ENCODE measurements at regions not wholly inside any gene's neighbourhood (a gene's known extent, or its start where the extent isn't known, plus 50 kb on each side); places are given as distances from the start of the nearest gene placed in this dataset.
"Not testable (repeated sequence)": the region's sequence is repeated elsewhere in the genome, so short reads cannot be mapped to it uniquely, and the experiment has no call there.

- Histone ChIP-seq H3K79me2 (replicated peaks; ENCODE audit: insufficient read depth, low read length) (no peaks in the 10 kb centered on the region), H3F3A (ENCODE audit: insufficient read depth, low read length, poor library complexity, severe bottlenecking) (no peaks in the 10 kb centered on the region), H4K20me1 (ENCODE audit: insufficient read depth) (no peaks in the 10 kb centered on the region), H3K9me3 (ENCODE audit: low read length) (no peaks in the 10 kb centered on the region), H3K9me2 (ENCODE audit: insufficient read depth, low read length) (no peaks in the 10 kb centered on the region), H3K4me3 (ENCODE audit: low read length) (peak overlapping the region; percentile 54), H3K27ac (ENCODE audit: low read length) (no peak overlapping the region), H2AFZ (ENCODE audit: low read depth, low read length) (no peak overlapping the region), H3K27me3 (ENCODE audit: insufficient read depth, low read depth, low read length) (no peaks in the 10 kb centered on the region), H3K4me2 (ENCODE audit: low read length) (no peak overlapping the region), H3K9ac (ENCODE audit: low read length) (no peak overlapping the region), H3K36me3 (ENCODE audit: insufficient read depth, low read length) (no peaks in the 10 kb centered on the region)
- TF ChIP-seq SMC3 (conservative IDR thresholded peaks at IDR 0.05; ENCODE audit: poor library complexity) (peak; percentile 87), TAF1 (IDR thresholded peaks at IDR 0.05; ENCODE audit: low read depth) (no peak), RAD21 (conservative IDR thresholded peaks at IDR 0.05) (peak; percentile 88), MXI1 (conservative IDR thresholded peaks at IDR 0.05; ENCODE audit: poor library complexity, severe bottlenecking) (peak; percentile 84), CTCF (IDR thresholded peaks at IDR 0.05; ENCODE audit: poor library complexity, severe bottlenecking) (peak; percentile 90)
Measured at GRCh38 chr15:84142888-84143337, 92.7 kb upstream of the GOLGA6L4 start.

GRCh38 chr15:84143753-84144314 lies 91.7 kb upstream of the GOLGA6L4 start:
- H3K27me3 ChIP-seq (ENCODE audit: insufficient read depth, low read depth, low read length): no peaks in the 10 kb centered on the region
- no peak overlapping the region for H3K4me3 ChIP-seq (ENCODE audit: low read length)
- H3F3A ChIP-seq (ENCODE audit: insufficient read depth, low read length, poor library complexity, severe bottlenecking): no peaks in the 10 kb centered on the region
- no peak overlapping the region for H3K9ac ChIP-seq (ENCODE audit: low read length)
- H3K79me2 ChIP-seq (replicated peaks; ENCODE audit: insufficient read depth, low read length): no peaks in the 10 kb centered on the region
- no peak overlapping the region for H3K27ac ChIP-seq (ENCODE audit: low read length)
- no peak overlapping the region for H2AFZ ChIP-seq (ENCODE audit: low read depth, low read length)
- H3K9me2 ChIP-seq (ENCODE audit: insufficient read depth, low read length): no peaks in the 10 kb centered on the region
- H3K4me2 ChIP-seq (ENCODE audit: low read length): no peak overlapping the region
- H4K20me1 ChIP-seq (ENCODE audit: insufficient read depth): no peaks in the 10 kb centered on the region
- no peaks in the 10 kb centered on the region for H3K36me3 ChIP-seq (ENCODE audit: insufficient read depth, low read length)
- TF ChIP-seq REST (IDR thresholded peaks at IDR 0.05; ENCODE audit: borderline replicate concordance) (no peak), EZH2 (IDR thresholded peaks at IDR 0.05; ENCODE audit: borderline replicate concordance, insufficient read depth, low read length, poor library complexity, severe bottlenecking) (no peak), EP300 (conservative IDR thresholded peaks at IDR 0.05; ENCODE audit: poor library complexity, severe bottlenecking) (no peak), SMC3 (conservative IDR thresholded peaks at IDR 0.05; ENCODE audit: poor library complexity) (no peak), TAF1 (IDR thresholded peaks at IDR 0.05; ENCODE audit: low read depth) (no peak), RAD21 (conservative IDR thresholded peaks at IDR 0.05) (no peak), POLR2AphosphoS5 (IDR thresholded peaks at IDR 0.05) (no peak), MXI1 (conservative IDR thresholded peaks at IDR 0.05; ENCODE audit: poor library complexity, severe bottlenecking) (no peak), CTCF (IDR thresholded peaks at IDR 0.05; ENCODE audit: poor library complexity, severe bottlenecking) (no peak)
- H3K9me3 ChIP-seq (ENCODE audit: low read length): no peaks in the 10 kb centered on the region

GRCh38 chr15:84144946-84145345 lies 90.6 kb upstream of the GOLGA6L4 start:
- H3K27me3 ChIP-seq (ENCODE audit: insufficient read depth, low read depth, low read length); H2AFZ ChIP-seq (ENCODE audit: low read depth, low read length); H3K27ac ChIP-seq (ENCODE audit: low read length); H3K4me3 ChIP-seq (ENCODE audit: low read length); H3F3A ChIP-seq (ENCODE audit: insufficient read depth, low read length, poor library complexity, severe bottlenecking); H3K9ac ChIP-seq (ENCODE audit: low read length); H3K79me2 ChIP-seq (replicated peaks; ENCODE audit: insufficient read depth, low read length); H4K20me1 ChIP-seq (ENCODE audit: insufficient read depth); H3K36me3 ChIP-seq (ENCODE audit: insufficient read depth, low read length); H3K4me2 ChIP-seq (ENCODE audit: low read length); H3K9me3 ChIP-seq (ENCODE audit: low read length); H3K9me2 ChIP-seq (ENCODE audit: insufficient read depth, low read length): not testable (repeated sequence)

- H4K20me1 ChIP-seq (ENCODE audit: insufficient read depth); H3K4me2 ChIP-seq (ENCODE audit: low read length); H3K79me2 ChIP-seq (replicated peaks; ENCODE audit: insufficient read depth, low read length); H3K9ac ChIP-seq (ENCODE audit: low read length); H3K4me3 ChIP-seq (ENCODE audit: low read length); H3K9me3 ChIP-seq (ENCODE audit: low read length); H2AFZ ChIP-seq (ENCODE audit: low read depth, low read length); H3K36me3 ChIP-seq (ENCODE audit: insufficient read depth, low read length); H3K27ac ChIP-seq (ENCODE audit: low read length); H3K9me2 ChIP-seq (ENCODE audit: insufficient read depth, low read length); H3F3A ChIP-seq (ENCODE audit: insufficient read depth, low read length, poor library complexity, severe bottlenecking); H3K27me3 ChIP-seq (ENCODE audit: insufficient read depth, low read depth, low read length): not testable (repeated sequence)
Measured at GRCh38 chr15:84146299-84146698, 89.3 kb upstream of the GOLGA6L4 start.

All from neural cell (in vitro differentiated cells).